ENCODE measurements at regions not wholly inside any gene's neighbourhood (a gene's known extent, or its start where the extent isn't known, plus 50 kb on each side); places are given as distances from the start of the nearest gene placed in this dataset.
A peak's percentile ranks its signal among the peaks of the same experiment; 100 is the strongest.

DNA sequence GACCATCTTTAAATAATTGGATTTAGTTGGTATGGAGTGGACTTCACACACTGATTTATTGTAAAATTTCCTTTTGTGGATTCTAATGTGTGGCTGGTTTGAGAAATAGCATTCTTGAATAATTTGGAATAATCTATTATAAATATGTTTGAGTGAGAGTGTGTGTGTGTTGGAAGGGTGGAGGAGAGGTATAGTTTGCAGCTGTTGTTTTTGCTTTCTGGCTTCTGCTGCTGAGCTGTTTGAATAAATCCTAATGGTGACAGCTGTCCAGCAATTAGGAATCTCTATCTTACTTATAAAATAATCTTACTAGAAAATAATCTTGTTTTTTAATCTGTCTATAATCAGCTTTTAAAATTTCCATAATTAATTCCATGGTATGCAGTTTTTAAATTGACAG, 1283.0 kb upstream of the CDH2 start:
- H3K9ac ChIP-seq (ENCODE audit: insufficient read depth, low read length): no peak overlapping the region
- H3K27ac ChIP-seq (ENCODE audit: insufficient read depth, low read length): no peak overlapping the region
- TF ChIP-seq, protein P1, sequence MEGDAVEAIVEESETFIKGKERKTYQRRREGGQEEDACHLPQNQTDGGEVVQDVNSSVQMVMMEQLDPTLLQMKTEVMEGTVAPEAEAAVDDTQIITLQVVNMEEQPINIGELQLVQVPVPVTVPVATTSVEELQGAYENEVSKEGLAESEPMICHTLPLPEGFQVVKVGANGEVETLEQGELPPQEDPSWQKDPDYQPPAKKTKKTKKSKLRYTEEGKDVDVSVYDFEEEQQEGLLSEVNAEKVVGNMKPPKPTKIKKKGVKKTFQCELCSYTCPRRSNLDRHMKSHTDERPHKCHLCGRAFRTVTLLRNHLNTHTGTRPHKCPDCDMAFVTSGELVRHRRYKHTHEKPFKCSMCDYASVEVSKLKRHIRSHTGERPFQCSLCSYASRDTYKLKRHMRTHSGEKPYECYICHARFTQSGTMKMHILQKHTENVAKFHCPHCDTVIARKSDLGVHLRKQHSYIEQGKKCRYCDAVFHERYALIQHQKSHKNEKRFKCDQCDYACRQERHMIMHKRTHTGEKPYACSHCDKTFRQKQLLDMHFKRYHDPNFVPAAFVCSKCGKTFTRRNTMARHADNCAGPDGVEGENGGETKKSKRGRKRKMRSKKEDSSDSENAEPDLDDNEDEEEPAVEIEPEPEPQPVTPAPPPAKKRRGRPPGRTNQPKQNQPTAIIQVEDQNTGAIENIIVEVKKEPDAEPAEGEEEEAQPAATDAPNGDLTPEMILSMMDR (conservative IDR thresholded peaks at IDR 0.05 in 1 of 2, IDR thresholded peaks at IDR 0.05 in 1 of 2; ENCODE audit: low read depth in 1 of 2, low read length in 2 of 2): no peak
- no peak for TF ChIP-seq EZH2 (IDR thresholded peaks at IDR 0.05; ENCODE audit: low read length, missing control alignments)

DNA sequence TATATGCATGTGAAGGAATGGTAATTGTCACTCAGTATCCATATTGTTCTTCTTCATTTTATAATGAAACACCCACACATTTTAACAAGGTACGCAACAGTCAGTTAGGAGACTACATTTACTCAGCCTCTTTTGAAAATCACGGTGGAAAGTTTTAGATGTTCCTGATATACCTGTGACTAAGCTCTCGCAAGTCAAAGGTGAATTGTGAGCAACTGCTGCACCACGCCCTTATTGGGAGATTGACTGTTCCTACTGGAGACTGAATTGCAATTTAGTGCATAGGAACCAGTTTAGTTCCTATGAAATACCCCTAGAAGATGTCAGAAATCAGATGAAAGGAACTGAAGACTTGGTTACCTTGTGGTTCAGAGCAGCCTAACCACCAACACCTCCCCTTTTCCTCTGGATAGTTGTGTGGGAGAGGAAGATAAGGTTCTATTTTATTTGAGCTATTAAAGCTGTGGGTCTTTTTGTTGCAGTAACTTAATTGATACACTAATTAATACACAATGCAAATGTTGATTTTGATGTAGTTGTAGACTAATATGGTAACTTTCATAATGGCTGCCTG, 1280.5 kb upstream of the CDH2 start:
- Histone ChIP-seq H3K27ac (ENCODE audit: insufficient read depth, low read length) (no peak overlapping the region), H2AFZ (ENCODE audit: low read length) (no peak overlapping the region), H3K9ac (ENCODE audit: insufficient read depth, low read length) (no peak overlapping the region), H3K4me3 (replicated peaks in 1 of 4; ENCODE audit: control extremely low read depth in 1 of 4, insufficient read depth in 1 of 4, low read depth in 3 of 4, low read length in 4 of 4) (no peak overlapping the region), H3K4me2 (ENCODE audit: extremely low read depth, insufficient read depth, low read length) (no peak overlapping the region), H3K27me3 (ENCODE audit: control insufficient read depth, insufficient read depth, low read length) (no peaks in the 10 kb centered on the region), H4K20me1 (ENCODE audit: control insufficient read depth, extremely low read depth, insufficient read depth, low read length) (no peaks in the 10 kb centered on the region), H3K9me3 (ENCODE audit: control insufficient read depth, insufficient read depth, low read depth, low read length) (no peaks in the 10 kb centered on the region), H3K4me1 (ENCODE audit: control insufficient read depth, extremely low read depth, insufficient read depth, low read length) (no peaks in the 10 kb centered on the region), H3K36me3 (ENCODE audit: control insufficient read depth, insufficient read depth, low read length) (no peaks in the 10 kb centered on the region), H3K79me2 (ENCODE audit: control insufficient read depth, insufficient read depth, low read length) (no peaks in the 10 kb centered on the region)
- no peak for DNase-seq (ENCODE audit: low read depth in 2 of 2)
- TF ChIP-seq, protein P1 (conservative IDR thresholded peaks at IDR 0.05 in 1 of 2, IDR thresholded peaks at IDR 0.05 in 1 of 2; ENCODE audit: low read depth in 1 of 2, low read length in 2 of 2): no peak
- TF ChIP-seq EZH2 (IDR thresholded peaks at IDR 0.05; ENCODE audit: low read length, missing control alignments): no peak

More for the DNA sequence above, 1283.0 kb upstream of the CDH2 start:
- H3K4me3 ChIP-seq (replicated peaks in 1 of 4; ENCODE audit: control extremely low read depth in 1 of 4, insufficient read depth in 1 of 4, low read depth in 3 of 4, low read length in 4 of 4): no peak overlapping the region
- DNase-seq (ENCODE audit: low read depth in 2 of 2): no peak
- H3K4me1 ChIP-seq (ENCODE audit: control insufficient read depth, extremely low read depth, insufficient read depth, low read length): no peaks in the 10 kb centered on the region
- no peaks in the 10 kb centered on the region for H3K9me3 ChIP-seq (ENCODE audit: control insufficient read depth, insufficient read depth, low read depth, low read length)
- H4K20me1 ChIP-seq (ENCODE audit: control insufficient read depth, extremely low read depth, insufficient read depth, low read length): no peaks in the 10 kb centered on the region
- H2AFZ ChIP-seq (ENCODE audit: low read length): no peak overlapping the region
- H3K36me3 ChIP-seq (ENCODE audit: control insufficient read depth, insufficient read depth, low read length): no peaks in the 10 kb centered on the region
- no peak overlapping the region for H3K4me2 ChIP-seq (ENCODE audit: extremely low read depth, insufficient read depth, low read length)
- H3K79me2 ChIP-seq (ENCODE audit: control insufficient read depth, insufficient read depth, low read length): no peaks in the 10 kb centered on the region
- H3K27me3 ChIP-seq (ENCODE audit: control insufficient read depth, insufficient read depth, low read length): no peaks in the 10 kb centered on the region

DNA sequence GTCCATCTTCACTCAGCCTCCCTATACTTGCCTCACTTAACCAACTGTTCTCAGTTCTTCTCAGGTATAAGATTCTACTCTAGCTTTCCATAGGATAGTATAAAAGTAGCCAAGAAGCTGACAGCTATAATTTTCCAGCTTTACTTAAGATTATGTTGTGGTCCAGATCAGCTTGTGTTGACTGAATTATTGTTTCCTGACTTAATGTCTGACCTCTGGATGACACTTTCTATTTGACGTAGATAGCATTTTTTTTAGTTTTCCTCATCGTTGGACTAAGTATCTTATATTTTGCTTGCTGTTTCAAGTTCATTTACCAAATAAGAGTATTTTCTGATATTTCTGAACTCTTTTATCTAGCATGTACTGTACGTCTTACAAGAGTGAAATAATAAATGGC, 1272.5 kb upstream of the CDH2 start:
- no peak for TF ChIP-seq EZH2 (IDR thresholded peaks at IDR 0.05; ENCODE audit: low read length, missing control alignments)
- TF ChIP-seq, protein P1 (conservative IDR thresholded peaks at IDR 0.05 in 1 of 2, IDR thresholded peaks at IDR 0.05 in 1 of 2; ENCODE audit: low read depth in 1 of 2, low read length in 2 of 2): no peak

More for the DNA sequence above, 1272.5 kb upstream of the CDH2 start:
- DNase-seq (ENCODE audit: low read depth in 2 of 2): peak; percentile 6 to 47
- no peak overlapping the region for H2AFZ ChIP-seq (ENCODE audit: low read length)
- no peak overlapping the region for H3K27ac ChIP-seq (ENCODE audit: insufficient read depth, low read length)
- H3K9ac ChIP-seq (ENCODE audit: insufficient read depth, low read length): no peak overlapping the region
- no peak overlapping the region for H3K4me3 ChIP-seq (replicated peaks in 1 of 4; ENCODE audit: control extremely low read depth in 1 of 4, insufficient read depth in 1 of 4, low read depth in 3 of 4, low read length in 4 of 4)
- H3K4me2 ChIP-seq (ENCODE audit: extremely low read depth, insufficient read depth, low read length): no peak overlapping the region
- no peaks in the 10 kb centered on the region for H3K9me3 ChIP-seq (ENCODE audit: control insufficient read depth, insufficient read depth, low read depth, low read length)
- H3K27me3 ChIP-seq (ENCODE audit: control insufficient read depth, insufficient read depth, low read length): no peaks in the 10 kb centered on the region
- no peaks in the 10 kb centered on the region for H3K79me2 ChIP-seq (ENCODE audit: control insufficient read depth, insufficient read depth, low read length)
- H3K4me1 ChIP-seq (ENCODE audit: control insufficient read depth, extremely low read depth, insufficient read depth, low read length): no peaks in the 10 kb centered on the region
- no peaks in the 10 kb centered on the region for H4K20me1 ChIP-seq (ENCODE audit: control insufficient read depth, extremely low read depth, insufficient read depth, low read length)
- no peaks in the 10 kb centered on the region for H3K36me3 ChIP-seq (ENCODE audit: control insufficient read depth, insufficient read depth, low read length)

Measured in fibroblast of lung (primary cell).